ENCODE measurements at regions not wholly inside any gene's neighbourhood (a gene's known extent, or its start where the extent isn't known, plus 50 kb on each side); places are given as distances from the start of the nearest gene placed in this dataset.

DNA sequence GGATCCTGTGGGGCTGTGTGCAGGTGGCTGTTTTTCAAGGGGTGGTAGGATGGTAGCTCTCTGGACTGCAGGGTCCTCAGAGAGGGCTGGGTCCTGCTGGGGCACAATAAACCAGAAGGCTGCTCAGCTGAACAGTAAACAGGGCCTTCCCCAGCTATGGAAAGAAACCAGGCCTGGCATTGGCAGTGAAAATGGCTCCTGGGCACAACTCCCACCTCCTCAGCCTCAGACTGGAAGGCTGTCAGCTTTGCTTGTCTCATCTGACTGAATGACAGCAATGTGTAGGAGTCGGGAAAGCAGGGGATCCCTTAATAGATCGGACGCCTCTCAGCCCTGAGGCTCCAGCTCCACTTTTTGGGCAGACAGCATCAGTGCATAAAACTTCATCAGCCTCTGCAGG, 59.8 kb upstream of the NLRP1 start:
- no peak for TF ChIP-seq POLR2AphosphoS5 (IDR thresholded peaks at IDR 0.05; ENCODE audit: low read depth)
- TF ChIP-seq, protein P1, sequence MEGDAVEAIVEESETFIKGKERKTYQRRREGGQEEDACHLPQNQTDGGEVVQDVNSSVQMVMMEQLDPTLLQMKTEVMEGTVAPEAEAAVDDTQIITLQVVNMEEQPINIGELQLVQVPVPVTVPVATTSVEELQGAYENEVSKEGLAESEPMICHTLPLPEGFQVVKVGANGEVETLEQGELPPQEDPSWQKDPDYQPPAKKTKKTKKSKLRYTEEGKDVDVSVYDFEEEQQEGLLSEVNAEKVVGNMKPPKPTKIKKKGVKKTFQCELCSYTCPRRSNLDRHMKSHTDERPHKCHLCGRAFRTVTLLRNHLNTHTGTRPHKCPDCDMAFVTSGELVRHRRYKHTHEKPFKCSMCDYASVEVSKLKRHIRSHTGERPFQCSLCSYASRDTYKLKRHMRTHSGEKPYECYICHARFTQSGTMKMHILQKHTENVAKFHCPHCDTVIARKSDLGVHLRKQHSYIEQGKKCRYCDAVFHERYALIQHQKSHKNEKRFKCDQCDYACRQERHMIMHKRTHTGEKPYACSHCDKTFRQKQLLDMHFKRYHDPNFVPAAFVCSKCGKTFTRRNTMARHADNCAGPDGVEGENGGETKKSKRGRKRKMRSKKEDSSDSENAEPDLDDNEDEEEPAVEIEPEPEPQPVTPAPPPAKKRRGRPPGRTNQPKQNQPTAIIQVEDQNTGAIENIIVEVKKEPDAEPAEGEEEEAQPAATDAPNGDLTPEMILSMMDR (IDR thresholded peaks at IDR 0.05; ENCODE audit: insufficient read depth, low read length), result no peak

All from HL-60 (cell line).